Pancreas (tissue), 10 donors: ENCODE measurements at regions not wholly inside any gene's neighbourhood (a gene's known extent, or its start where the extent isn't known, plus 50 kb on each side); places are given as distances from the start of the nearest gene placed in this dataset.

Experiments
- ATAC-seq, 4 donors: fragments of 200-7000 bp; cut with Tn5 transposase; one replicate each; pipeline versions ENCODE4 v1.8.0 to v1.9.1; 2020; ENCODE audit warnings: mild to moderate bottlenecking in 4 of 4, moderate library complexity in 4 of 4
- DNase-seq, 6 donors: peaks; one replicate each; pipeline ENCODE4 v3.0.0-alpha.2; 2020
- FAIRE-seq: peaks from 2 replicates; lab custom pipeline; 2012; peaks lifted over from hg19 to GRCh38; lab: Jason Lieb, UNC
- H3K27ac ChIP-seq, 4 donors: fragments of 200-600 bp; sonication (generic); 1 replicate in 3 of 4; 2 replicates in 1 of 4; pipeline versions ENCODE4 v1.5.0 to v1.8.0; 2020
- H3K27me3 ChIP-seq, 4 donors: fragments of 200-600 bp; one replicate each; pipeline ENCODE4 v1.8.0; 2021
- H3K36me3 ChIP-seq, 3 donors: fragments of 200-600 bp; sonication (generic) in 1 of 3; one replicate each; pipeline versions ENCODE4 v1.5.0 to v1.8.0; 2020 to 2021
- H3K4me1 ChIP-seq, 3 donors: fragments of 200-600 bp; one replicate each; pipeline ENCODE4 v1.8.0; 2021
- H3K4me3 ChIP-seq, 4 donors: fragments of 200-600 bp; sonication (generic) in 2 of 4; one replicate each; pipeline versions ENCODE4 v1.5.0 to v1.8.0; 2020 to 2021
- H3K9me3 ChIP-seq, 4 donors: fragments of 200-600 bp; one replicate each; pipeline ENCODE4 v1.8.0; 2021
- WGBS, 2 donors: extraction: QIAGEN DNeasy Blood & Tissue Kit; methylation state at CpG; one replicate each; pipeline ENCODE4 v1.1.7; 2013; 5-methylcytosine and 5-hydroxymethylcytosine counted together
- intact Hi-C, 3 donors: fragments of 100-400 bp; cut with DNase I; formaldehyde crosslinking; loops; one replicate each; pipeline versions ENCODE4 v1.11.1 to v1.14.2; 2022
- TF ChIP-seq, protein P1 (sequence below), 4 donors: fragments of 200-600 bp; sonication (generic) in 3 of 4; IDR thresholded peaks; one replicate each; pipeline versions ENCODE4 v1.5.0 to v1.8.0; 2021; ENCODE audit warnings: antibody characterized with exemption in 4 of 4
- donor health status: healthy with polysubstance abuse.
- donor health status: DM: no; HTN: no; CAD: no; lungs with moderate emphysema.
- donor health status: DM: no; HTN: no; CAD: no.
- donor health status: control.
- donor health status: control.
- donor health status: Bipolar disorder and iron deficiency.
- donor health status: DM: yes; HTN: yes; CAD: no.
- donor health status: DM: no; HTN: no; CAD: no.
- donor health status: DM: no; HTN: no; CAD: no.
- donor health status: DM: yes; HTN: yes; CAD: no.

DNA sequence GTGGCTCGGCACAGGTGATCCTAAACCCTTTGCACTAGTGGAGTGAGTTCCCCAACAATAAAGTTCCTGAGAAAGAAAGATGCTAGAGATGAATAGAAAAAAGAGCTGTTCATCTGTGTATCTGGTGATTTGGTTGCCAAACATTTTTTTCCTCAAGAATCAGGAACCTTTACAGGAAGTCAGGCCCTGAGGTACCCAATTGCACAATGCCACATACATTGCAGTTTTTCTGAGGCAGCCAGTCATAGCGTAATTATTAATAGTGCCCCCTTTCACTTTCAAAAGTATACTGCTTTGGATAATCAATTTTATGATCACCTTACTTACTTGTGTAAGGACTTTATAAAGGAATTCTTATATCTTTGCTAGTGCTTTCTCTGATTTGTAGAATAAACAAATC is 346.3 kb upstream of the POU3F1 start:
- no peak overlapping the region for H3K27ac ChIP-seq
- FAIRE-seq (no peak), ATAC-seq (no peak), DNase-seq (no peak)
- H3K27me3 ChIP-seq = no peaks in the 10 kb centered on the region
- H3K4me1 ChIP-seq = no peaks in the 10 kb centered on the region
- no peak overlapping the region for H3K4me3 ChIP-seq
- no peaks in the 10 kb centered on the region for H3K9me3 ChIP-seq
- intact Hi-C loops = no loop called here
- no peaks in the 10 kb centered on the region for H3K36me3 ChIP-seq
- TF ChIP-seq, protein P1, sequence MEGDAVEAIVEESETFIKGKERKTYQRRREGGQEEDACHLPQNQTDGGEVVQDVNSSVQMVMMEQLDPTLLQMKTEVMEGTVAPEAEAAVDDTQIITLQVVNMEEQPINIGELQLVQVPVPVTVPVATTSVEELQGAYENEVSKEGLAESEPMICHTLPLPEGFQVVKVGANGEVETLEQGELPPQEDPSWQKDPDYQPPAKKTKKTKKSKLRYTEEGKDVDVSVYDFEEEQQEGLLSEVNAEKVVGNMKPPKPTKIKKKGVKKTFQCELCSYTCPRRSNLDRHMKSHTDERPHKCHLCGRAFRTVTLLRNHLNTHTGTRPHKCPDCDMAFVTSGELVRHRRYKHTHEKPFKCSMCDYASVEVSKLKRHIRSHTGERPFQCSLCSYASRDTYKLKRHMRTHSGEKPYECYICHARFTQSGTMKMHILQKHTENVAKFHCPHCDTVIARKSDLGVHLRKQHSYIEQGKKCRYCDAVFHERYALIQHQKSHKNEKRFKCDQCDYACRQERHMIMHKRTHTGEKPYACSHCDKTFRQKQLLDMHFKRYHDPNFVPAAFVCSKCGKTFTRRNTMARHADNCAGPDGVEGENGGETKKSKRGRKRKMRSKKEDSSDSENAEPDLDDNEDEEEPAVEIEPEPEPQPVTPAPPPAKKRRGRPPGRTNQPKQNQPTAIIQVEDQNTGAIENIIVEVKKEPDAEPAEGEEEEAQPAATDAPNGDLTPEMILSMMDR (IDR thresholded peaks at IDR 0.05) = no peak
- WGBS, 2 donors = 59 to 70% methylated on average over 2 of the region's 2 CpGs

DNA sequence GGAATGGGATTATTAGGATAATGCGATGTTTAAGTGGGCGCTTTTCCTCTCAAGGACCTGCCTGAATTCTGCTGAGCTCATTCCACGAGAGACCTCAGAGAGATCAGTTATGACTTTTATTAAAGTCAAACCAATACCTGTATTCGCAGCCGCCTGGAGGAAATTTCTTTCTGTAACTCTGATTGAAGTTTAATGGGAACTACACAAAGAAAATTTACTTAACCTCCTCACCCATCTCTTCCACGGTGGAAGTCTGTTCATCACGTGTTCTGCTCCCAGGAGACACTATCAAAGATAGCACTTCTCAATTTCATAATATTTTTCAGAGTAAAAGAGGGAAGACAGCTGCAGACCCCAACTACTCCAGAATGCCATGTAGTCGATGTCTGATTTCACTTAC is 334.7 kb upstream of the POU3F1 start:
- H3K27ac ChIP-seq = no peak overlapping the region
- 50 to 56% methylated on average over 8 of the region's 8 CpGs for WGBS, 2 donors
- ATAC-seq = no peak
- TF ChIP-seq, protein P1 (IDR thresholded peaks at IDR 0.05) = no peak
- intact Hi-C loops = no loop called here
- H3K36me3 ChIP-seq = no peaks in the 10 kb centered on the region
- no peak for FAIRE-seq
- no peaks in the 10 kb centered on the region for H3K9me3 ChIP-seq
- H3K27me3 ChIP-seq = no peaks in the 10 kb centered on the region
- no peak for DNase-seq
- H3K4me3 ChIP-seq = no peak overlapping the region
- no peaks in the 10 kb centered on the region for H3K4me1 ChIP-seq

DNA sequence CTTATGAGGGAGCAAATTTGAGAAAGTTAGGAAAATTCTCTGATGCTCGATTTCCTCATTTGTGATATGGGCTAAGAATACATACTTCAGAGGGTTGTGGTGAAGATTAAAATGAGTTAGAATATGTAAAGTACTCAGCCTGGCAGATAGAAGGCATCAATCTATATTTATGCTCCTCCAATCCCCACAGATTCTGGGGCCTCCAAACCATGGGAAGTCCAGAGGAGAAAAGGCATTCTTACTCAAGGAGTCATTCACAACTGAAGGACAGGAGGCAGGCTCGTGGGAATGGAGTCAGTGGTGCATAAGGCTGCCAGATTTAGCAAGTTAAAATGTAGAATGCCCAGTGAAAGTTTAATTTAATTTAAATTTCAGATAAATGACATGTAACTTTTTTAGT is 330.0 kb upstream of the POU3F1 start:
- ATAC-seq (no peak), DNase-seq (no peak), FAIRE-seq (no peak)
- Histone ChIP-seq H3K9me3 (no peaks in the 10 kb centered on the region), H3K27me3 (no peaks in the 10 kb centered on the region), H3K27ac (no peak overlapping the region), H3K36me3 (no peaks in the 10 kb centered on the region), H3K4me1 (no peaks in the 10 kb centered on the region), H3K4me3 (no peak overlapping the region)
- 35 to 40% methylated on average over 2 of the region's 2 CpGs for WGBS, 2 donors
- intact Hi-C loops = no loop called here
- TF ChIP-seq, protein P1 (IDR thresholded peaks at IDR 0.05) = no peak

GRCh38 chr1:38375035-38375434 is 328.4 kb upstream of the POU3F1 start:
- no peak overlapping the region for H3K4me3 ChIP-seq
- DNase-seq (no peak), FAIRE-seq (no peak), ATAC-seq (no peak)
- TF ChIP-seq, protein P1 (IDR thresholded peaks at IDR 0.05) = no peak
- no peaks in the 10 kb centered on the region for H3K27me3 ChIP-seq
- H3K9me3 ChIP-seq = no peaks in the 10 kb centered on the region
- no peaks in the 10 kb centered on the region for H3K36me3 ChIP-seq
- no peaks in the 10 kb centered on the region for H3K4me1 ChIP-seq
- WGBS, 2 donors = 15 to 25% methylated on average over 1 of the region's 1 CpG
- no peak overlapping the region for H3K27ac ChIP-seq
- intact Hi-C loops = no loop called here

- no peak overlapping the region for H3K27ac ChIP-seq
- no peaks in the 10 kb centered on the region for H3K36me3 ChIP-seq
- H3K27me3 ChIP-seq = peaks cover 0 to 3% (median 1%) of the 10 kb centered on the region in 4 donors
- WGBS, 2 donors = 40 to 79% methylated on average over 1 of the region's 1 CpG
- FAIRE-seq (no peak), ATAC-seq (no peak), DNase-seq (no peak)
- no peaks in the 10 kb centered on the region for H3K9me3 ChIP-seq
- TF ChIP-seq, protein P1 (IDR thresholded peaks at IDR 0.05) = no peak
- H3K4me1 ChIP-seq = no peaks in the 10 kb centered on the region
- H3K4me3 ChIP-seq = no peak overlapping the region
- intact Hi-C loops = no loop called here
Measured at GRCh38 chr1:38371505-38371844, 324.9 kb upstream of the POU3F1 start.
